ENCODE measurements at regions not wholly inside any gene's neighbourhood (a gene's known extent, or its start where the extent isn't known, plus 50 kb on each side); places are given as distances from the start of the nearest gene placed in this dataset.

GRCh38 chr2:164430166-164430783 is 191.0 kb downstream of the GRB14 start:
- TF ChIP-seq CTCF (IDR thresholded peaks at IDR 0.05) (no peak), POLR2A (IDR thresholded peaks at IDR 0.05) (no peak)

Measured in lower leg skin (tissue), 3 donors.